CD4-positive, alpha-beta T cell treated with Interleukin-4 for 1 hour (primary cell): ENCODE measurements at regions not wholly inside any gene's neighbourhood (a gene's known extent, or its start where the extent isn't known, plus 50 kb on each side); places are given as distances from the start of the nearest gene placed in this dataset.

Source experiments
- DNase-seq, 2 donors: peaks; one replicate each; pipeline ENCODE4 v3.0.0-alpha.2; 2020 to 2022

DNA sequence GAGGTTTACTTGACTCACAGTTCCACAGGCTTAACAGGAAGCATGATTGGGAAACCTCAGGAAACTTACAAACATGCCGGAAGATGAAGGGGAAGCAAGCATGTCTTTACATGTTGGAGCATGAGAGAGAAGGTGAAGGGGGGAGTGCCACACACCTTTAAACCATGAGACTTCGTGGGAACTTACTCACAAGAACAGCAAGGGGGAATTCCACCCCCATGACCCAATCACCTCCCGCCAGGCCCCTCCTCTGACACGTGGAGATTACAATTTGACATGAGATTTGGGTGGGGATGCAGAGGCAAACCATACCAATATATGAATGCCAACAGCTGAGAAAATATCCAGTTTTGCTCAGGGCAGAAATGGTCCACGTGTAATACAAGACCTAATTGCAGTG lies 518.6 kb downstream of the VRK1 start:
- no peak for DNase-seq

DNA sequence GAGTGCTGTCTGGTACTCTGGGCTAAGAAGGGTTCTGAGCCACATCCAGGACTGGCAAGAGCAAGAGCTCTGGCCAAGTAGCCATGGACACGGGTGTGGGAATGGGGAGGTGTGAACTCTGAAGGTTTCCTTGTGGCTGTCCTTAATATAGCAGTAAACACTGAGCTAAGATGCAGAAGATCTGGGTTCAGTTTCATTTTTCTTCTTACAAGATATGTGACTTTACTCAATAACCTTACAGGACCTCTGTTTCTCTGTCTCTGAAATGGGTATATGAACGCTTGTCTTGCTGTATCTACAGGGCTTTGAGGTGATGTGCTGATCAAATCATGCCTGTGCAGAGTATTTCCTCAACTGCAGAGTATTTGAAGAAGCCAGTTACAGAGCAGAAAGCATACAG lies 521.2 kb downstream of the VRK1 start:
- DNase-seq, result no peak

DNA sequence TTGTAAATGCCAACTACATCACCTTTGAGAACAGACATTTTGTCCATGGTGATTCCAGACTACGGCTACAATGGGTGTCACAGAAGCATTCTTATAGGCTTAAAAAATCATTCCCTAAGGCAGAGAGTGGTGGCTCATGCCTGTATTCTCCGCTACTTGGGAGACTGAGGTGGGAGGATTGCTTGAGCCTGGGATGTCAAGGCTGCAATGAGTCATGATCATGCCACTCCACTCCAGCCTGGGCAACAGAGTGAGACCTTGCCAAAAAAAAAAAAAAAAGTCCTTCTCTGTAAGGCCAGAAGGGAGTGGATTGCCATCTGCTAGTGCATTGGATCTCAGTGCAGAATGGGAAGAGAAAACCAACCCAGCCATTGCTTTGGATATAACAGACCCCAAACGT lies 522.5 kb downstream of the VRK1 start:
- no peak for DNase-seq

DNA sequence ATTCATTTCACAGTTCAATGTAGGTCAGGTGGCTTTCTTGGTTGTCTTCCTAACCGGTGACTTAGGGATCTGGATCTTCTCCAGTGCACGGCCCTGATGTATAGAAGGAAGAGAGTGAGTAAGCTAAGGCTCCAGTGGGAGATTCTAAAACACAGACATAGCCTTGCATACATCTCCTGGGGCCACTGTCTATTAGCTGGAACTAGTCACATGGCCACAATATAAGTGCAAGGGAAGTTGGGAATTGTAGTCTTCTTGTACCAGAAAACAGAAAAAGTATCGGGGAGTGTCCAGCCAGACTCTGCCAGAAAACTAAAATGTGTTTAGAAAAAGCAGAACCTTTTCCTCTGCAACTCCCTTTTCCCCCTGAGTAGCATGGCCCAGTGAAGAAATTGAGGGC lies 531.6 kb downstream of the VRK1 start:
- no peak for DNase-seq

DNA sequence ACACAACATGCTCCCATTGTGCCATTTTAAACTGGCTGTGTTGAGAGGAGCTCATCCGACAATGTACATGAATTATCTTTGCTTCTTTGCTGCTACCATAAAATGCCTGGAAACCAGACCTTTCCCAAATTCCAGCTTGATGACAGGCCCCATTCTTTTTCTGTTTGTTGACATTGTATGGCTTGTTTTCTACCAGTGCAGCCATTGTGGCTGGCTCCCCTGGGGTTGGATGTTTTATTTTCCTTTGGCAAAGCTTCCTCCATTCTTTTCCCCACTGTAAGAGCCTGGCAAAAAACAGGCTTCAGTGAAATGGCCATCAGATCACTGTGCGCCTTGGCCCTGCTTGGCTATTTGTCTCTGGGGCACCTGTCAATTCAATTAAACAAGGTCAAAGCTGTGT lies 532.5 kb downstream of the VRK1 start:
- DNase-seq, result no peak

DNA sequence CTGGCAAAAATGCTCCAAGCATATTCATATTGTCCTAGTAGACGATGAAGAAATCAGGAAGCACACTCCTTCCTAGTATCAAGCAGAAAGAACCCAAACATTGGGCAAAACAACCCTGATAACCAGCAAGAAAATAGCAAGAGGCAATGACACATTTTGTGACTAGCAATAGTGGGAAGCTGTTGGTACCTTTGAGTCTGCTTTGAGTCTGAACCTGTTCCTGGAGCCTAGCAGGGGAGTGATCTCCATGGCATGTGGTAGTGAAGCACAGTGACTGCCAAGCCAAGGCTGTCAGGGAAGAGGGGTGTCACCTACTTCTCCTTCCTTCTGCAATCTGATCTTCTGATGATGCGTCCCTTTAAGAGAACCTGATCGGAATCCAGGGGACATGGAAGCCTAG lies 533.9 kb downstream of the VRK1 start:
- no peak for DNase-seq

DNA sequence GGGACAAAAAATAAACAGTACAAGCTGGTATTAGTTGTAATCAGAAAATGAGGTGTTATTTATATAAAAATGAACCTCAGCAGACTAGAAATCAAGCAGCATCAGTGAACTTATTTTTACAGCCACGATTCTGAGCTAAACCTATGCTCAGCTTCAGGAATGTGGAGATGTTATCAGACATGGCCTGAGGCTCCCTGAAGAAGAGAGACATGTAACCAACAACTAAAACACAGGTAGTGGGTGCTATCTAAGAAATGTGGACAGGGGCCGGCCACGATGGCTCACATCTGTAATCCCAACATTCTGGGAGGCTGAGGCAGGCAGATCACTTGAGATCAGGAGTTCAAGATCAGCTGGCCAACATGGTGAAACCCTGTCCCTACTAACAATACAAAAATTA lies 534.3 kb downstream of the VRK1 start:
- DNase-seq, result no peak

DNA sequence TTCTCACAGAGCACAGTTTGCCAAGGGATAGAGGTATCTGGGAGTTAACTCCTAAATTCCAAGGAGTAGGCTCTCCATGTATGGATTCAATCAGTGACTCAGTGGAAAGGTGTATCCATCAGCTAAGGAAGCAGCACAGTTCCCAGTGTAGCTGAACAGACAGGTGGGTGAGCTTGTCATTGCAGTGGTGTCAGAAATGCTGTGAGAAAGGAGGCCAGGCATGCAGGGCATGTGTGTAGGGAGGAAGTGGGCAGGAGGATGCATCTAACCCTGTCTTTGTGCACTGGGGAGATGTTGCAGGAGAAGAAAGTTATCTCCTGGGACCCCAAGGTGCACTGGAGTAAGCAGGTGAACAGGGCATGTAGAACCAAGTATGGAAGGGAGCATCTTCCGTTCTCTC lies 539.0 kb downstream of the VRK1 start:
- no peak for DNase-seq

DNA sequence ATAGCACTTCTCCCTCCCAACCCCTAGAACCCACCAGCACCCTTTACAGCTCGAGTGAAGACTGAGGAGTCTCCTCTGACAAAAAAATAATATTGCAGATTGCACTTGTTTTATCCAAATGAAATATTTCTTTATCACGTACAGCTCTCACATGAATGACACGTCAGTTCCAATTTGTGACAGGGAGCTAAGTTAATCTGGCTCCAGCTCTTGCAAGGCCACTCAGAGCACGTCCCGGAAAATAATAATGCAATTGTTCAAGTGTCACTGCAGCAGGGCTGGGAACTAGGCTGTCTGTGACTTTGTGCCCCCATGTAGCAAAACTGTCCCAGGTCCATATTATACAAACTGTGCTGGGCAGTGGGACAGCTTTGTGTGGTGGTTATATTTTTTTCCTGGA lies 539.6 kb downstream of the VRK1 start:
- DNase-seq, result no peak

DNA sequence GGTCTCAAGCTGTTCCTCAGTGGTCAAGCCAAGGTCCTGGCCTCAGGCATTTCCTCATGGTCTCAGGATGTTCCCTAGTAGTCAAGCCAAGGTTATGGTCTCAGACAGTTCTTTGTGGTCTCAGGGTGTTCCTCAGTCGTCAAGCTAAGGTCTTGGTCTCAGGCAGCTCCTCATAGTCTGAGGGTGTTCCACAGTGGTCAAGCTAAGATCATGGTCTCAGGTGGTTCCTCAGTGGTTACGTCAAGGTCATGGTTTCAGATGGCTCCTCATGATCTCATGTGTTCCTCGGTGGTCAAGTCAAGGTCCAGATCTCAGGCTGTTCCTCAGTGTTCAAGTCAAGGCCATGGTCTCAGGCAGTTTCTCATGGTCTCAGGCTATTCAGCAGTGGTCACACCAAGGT lies 540.1 kb downstream of the VRK1 start:
- DNase-seq, result no peak

DNA sequence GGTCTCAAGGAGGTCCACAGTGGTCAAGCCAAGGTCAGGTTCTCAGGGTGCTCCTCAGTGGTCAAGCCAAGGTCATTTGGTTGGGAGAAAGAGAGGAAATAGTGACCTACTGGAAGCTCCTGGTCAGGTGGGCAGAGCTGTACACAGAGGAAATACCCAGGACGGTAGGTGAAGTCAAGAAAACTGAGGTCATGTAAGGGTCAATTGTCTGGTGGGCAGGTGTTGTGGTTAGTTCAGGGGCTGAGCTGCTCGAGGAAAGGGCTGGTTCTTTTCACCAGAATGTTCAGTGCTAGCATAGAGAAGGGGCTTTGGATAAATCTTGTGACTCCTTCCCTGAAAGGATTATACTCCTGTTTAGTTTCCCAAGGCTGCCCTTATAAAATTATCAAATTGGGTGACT lies 540.5 kb downstream of the VRK1 start:
- no peak for DNase-seq

DNA sequence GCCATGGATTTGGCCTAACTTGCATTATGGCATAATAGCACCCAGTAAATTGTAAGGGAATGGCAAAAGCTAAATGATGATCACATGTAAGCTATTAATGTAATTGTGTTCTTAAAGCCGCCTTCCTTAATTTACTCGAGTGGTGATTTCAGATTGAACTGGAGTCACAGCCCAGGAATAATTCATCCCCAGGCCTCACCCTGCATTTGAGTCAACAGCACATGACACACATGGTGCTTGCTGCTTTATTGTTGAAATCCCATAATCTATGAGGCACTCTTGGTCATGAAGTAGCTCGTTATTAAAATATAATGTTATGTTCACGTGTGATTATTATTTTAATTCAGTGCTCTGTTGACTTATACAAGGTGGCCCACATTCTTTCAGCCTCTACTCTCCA lies 547.5 kb downstream of the VRK1 start:
- no peak for DNase-seq

DNA sequence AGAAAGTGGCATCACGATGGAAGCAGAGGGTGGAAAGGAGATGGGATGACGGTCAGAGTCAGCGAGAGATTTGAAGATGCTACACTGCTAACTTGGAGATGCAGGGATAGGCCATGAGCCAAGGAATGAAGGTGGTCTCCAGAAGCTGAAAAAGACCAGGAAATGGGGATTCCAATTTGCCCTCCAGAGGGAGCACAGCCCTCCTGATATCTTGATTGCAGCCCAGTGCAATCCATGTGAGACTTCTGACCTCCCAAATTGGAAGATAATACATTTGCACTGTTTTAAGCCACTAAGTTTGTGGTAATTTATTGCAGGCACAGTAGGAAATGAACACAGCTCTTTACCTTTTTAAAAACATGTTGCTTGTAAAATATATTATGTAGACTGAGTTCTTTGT lies 549.5 kb downstream of the VRK1 start:
- DNase-seq, result no peak

DNA sequence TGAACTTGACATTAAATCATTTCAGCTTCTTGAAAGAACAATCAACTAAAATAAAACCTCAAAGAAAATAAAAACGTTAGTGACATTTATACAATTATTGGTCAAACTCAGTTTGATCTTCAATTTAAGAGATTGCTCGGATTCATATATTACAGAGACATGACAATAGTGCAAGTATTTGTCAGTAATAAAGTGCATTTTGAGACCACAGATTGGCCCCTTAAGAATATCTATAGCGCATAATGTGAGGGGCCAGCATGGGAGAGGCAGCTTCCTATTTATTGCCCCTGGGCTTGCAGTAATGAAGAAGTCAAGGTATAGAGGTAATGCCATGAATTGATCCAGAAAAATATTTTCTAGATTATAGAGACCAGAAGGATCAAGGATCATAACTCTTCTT lies 552.3 kb downstream of the VRK1 start:
- no peak for DNase-seq

DNA sequence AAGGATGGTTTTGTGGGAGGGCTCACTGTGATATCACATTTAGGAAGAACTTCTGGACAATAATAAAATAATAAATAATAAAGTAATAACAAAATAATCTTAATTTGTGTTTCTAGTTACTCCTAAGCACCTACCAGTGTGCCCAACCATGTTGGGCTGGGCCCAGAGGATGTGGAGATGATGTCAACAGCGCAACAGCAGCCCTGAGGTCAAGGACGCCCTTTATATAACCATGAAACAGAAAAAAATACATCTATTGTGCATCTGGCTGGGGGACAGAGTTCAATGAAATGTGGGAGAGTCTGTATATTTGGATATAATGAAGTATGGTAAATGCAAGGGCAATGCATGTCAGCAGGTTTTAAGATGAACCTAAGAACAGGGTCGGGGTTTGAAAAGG lies 552.8 kb downstream of the VRK1 start:
- DNase-seq, result no peak

DNA sequence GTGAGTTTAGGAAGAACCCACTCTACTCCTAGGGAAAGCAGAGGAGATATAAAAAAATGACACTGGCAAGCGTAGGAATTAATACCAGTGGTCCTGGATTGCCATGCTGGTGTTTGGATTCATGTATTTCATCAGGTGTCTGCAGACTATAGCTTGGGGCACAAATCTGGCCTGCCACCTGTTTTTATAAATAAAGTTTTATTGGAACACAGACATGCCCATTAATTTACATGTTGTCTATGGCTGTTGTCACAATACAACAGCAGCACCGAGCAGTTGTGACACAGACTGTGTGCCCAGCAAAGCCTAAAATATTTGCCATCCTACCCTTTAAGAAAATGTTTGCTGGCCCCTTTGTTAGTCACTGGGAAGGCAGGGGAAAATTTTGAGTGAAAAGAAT lies 553.2 kb downstream of the VRK1 start:
- no peak for DNase-seq

DNA sequence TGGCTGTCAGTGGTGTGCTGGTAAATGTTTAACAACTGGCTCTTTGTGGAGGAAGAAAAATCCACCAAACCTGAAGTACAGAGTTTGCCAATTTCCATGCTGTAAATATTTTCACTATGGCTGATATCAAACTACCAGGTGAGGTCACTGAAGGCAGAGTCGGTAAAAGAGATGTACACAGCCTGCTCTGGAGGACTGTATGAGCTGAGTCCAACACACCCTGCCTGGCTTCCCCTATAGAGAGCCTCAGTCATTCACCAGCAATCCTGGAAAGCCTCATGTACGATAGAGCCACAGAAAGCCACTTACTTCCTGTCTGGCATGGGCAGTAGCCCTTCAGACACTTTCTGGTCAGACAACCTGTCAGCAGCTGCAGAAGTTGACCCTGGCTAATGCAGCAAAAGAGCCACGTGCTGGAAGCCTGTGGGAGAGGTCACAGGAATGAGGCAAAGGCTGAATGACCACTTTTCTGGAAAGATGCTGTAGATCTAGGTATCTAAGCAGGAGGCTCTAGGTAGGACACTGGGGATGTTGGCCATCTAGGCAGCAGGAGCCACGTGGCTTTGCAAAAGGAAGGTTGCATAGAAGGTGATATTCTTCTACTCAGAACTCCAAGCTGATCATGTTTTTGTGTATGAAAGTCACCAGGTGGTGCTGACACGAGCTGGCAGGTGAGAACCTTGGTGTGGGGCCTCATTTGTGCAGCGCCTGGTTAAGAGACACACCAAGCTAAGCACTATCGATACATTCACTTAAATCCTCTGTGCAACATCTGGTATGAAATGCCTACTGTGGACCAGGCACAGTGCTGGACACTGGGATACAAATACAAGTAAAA lies 553.9 kb downstream of the VRK1 start:
- no peak for DNase-seq

DNA sequence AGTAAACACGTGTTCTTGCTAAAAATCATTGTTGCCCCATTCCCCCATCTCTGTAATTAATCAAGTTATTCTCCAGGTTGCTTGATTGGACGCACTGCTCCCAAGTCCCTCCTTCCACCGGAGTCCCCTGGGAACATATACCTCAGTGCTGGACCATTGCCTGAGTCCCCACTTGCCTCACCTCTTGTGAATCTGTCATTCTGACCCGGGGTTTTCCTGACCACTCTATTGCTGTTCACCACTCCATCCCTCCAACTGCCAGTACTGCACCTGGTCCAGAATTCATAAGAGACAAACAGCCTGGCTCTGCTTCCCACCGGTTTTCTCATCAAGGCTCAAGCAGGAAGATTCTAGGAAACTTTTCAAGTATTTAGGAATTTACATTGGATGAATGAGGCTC lies 555.9 kb downstream of the VRK1 start:
- DNase-seq, result no peak

DNA sequence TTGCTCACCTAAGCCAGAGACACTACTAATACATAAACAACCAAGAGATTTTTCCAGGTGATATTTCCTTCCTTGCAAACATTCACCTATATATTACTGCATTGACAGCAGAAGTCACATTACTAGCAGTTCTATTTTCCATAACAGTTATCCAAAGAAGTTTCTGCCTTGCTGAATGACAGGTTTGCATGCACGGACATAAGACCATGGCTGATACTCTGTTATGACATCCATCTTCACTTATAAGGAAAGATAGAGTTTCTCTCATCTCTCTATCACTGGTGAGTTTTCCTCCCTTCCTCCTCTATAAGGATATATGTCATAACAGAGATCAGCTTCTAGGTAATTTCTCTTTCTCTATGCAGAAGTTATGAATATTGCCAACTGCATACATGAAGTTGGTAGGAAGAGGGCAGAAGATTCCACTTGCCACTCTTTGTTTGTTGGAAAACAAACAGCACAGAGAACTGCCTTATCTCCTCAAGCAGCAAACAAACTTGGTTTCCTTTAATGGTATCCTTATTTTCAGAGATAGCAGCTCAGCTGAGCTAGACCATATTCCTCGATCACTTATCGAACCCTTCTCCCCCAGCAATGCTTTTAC lies 557.0 kb downstream of the VRK1 start:
- no peak for DNase-seq

DNA sequence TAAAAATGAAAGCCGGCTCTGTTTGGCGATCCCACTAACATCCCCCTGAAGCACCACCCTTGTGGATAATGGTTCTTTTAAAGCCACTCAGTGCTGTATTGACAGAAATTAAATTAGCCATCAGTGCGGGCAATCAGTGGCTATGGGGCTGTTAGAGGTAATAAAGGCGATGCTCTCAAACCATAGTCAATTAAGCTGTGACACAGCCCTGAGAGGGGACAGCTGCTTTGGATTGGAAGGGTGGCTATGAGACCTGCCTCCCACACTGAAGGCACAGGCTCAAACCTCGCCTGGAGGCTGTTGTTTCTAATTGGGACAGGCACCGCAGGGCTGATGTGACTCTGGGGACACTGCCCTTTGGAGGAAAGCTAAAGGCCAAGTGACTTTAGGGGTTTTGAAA lies 562.2 kb downstream of the VRK1 start:
- no peak for DNase-seq

DNA sequence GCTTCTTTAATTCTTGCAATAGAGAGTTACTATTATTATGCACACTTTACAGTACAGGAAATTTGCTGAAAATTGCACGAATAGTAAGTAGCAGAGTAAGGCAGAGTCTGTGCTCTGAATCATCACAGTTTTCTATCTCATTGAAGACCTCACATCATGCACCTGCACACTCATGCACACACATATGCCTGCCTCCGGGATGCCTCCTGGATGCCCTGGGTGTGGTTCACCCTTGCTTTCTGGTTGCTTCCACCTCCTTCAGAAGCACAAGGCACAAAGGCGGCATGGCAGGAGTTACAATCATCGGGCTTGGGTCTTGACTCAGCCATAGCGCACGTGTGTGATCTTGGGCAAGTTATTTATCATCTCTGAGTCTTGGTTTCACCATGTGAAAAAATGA lies 564.0 kb downstream of the VRK1 start:
- no peak for DNase-seq

DNA sequence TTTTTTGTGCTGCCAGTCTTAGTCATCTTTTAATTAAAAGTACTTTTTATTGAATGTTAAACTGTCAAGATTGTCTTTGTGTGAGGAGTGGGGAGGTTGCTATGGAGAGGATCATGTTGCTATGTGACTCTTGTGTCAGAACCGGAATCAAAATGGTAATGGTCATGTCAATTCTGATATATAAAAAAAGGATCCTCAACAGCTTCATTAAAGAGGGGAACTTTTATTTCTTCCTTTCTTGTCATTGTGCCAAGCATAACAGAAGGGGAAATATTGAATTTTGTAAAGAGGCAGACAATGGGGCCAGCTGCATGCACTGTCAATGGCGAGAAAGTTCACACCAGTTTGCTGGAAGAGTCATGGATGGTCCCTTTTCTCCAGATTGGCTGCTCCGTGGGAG lies 564.8 kb downstream of the VRK1 start:
- no peak for DNase-seq

DNA sequence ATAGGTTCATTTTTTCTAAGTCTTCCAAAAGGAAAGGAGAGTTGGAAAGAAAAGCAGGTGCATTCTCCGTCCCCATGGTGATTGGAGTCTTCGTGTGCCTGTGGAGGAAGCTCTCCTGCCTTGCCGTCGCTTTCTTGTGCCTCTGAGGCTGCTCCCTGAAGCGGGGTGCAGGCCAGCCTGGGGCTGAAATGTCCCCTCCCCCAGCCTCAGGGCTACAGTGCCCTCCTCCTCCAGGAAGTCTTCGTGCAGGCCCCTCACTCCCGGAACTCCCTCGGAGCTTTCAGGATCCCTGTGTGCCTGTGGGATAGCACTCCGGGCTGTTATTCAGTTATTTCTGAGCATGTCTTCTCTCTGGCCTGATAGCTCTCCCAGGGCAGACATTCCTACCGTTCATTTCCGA lies 569.2 kb downstream of the VRK1 start:
- DNase-seq, result no peak

DNA sequence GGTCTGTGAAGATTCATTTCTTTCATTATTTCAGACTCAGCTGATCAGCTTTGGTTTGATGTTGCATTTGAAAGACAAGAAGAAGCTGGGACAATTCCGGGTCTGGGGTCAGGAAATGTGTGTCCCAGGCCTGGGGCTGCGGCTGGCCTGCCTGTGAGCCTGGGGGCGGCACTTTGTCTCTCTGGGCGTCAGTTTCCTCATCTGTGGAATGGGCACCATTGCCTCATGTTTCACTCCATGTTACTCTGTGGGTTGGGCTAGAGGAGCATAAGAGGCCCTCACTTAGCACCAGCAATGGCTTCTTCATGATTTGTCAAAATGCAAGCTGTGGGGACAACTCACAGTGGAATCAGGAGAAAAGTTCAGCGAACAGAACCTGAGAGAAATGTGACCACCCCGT lies 570.1 kb downstream of the VRK1 start:
- DNase-seq, result no peak

DNA sequence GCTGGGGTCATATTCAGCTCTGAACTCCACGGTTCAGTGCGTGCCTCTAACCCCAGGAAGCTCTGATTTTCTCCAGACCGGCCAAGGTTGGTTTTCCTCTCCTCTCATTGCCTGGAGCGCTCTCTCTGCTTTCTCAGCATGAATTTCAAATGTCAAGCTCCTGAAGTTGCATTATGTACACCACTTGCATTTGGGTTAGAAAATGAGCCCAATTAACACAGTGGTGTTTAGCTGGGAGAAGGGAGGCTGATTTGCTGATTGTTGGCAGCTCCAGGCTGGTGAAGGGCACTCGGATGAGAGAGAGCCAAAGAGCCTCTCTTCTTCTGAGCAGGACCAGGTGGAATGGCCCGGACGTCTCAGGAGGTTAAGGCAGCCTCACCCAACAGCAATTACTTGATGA lies 570.9 kb downstream of the VRK1 start:
- no peak for DNase-seq
